Stimulated activated CD4-positive, alpha-beta T cell treated with anti-CD3 and anti-CD28 coated beads, Interleukin-2, amount 100 ng/mL, for 24 hours (primary cell): ENCODE measurements at regions not wholly inside any gene's neighbourhood (a gene's known extent, or its start where the extent isn't known, plus 50 kb on each side); places are given as distances from the start of the nearest gene placed in this dataset.

Experiments
- DNase-seq, 2 donors: peaks; one replicate each; pipeline ENCODE4 v3.0.0-alpha.2; 2020

DNA sequence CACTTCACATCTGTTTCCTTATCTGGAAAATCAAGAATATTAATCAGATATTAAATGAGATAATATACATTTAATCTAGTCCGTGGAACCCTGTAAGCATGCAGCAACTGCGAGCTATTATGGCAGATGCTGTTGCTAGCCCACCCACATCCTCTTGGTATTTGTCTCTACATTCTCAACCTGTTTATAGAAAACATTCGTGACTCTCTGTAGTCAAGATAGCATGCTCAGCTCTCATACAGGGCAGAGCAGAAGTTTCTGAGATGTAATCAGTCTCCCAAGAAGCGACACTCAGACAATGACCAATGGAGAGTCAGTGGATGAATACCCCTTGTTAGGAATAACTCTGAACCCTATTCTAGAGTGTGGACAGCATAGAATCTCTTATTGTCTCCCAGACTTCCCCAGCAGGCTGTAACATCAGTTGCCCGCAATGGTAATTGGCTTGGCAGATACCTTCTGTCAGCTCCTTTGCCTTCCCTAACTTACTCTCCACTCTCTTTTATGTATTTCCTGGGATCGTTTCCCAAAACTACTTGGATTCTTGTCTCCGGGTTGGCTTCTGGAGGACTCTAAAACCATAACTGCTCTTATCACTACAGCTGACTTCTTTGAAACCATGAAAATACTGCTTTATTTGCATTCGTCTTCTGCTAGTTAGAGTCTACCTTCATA is 400.7 kb upstream of the TNP1 start:
- DNase-seq: no peak

DNA sequence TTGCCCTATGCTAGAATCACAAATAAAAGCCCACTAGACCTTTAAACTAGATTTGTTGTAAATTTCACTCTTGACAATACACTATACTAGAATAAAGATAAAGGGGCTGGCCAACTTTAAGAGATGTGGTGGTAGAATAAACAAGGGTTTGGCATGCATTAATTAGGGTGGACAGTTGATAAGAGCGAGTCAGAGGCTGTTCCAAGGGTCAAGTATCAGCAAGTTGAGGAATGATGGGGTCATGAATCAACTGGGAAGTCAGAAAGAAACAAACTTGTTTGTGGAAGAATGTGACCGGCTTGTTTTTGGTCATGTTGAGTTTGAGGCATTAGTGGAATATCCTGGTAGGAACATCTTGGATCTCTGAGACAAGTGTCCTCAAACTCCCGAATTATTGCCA is 398.3 kb upstream of the TNP1 start:
- DNase-seq: no peak

DNA sequence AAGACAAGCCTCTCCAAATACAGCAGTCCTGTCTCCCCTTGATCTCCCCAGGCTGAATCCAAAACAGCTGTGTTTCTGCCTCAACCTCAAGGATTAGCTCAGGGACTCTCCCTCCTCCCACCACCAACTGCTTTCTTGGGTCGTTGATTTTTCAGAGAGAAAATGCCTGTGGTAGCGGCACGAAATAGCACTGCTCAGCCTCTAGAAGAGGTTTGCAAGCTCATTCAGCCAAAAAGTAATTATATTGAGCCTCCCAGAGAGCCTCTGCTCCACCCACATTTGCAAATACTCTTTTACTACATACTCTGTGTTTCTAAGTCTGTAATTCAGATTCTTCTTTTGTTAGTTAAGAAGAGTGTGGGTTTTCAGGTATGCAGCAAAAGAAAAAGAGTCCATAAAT is 396.4 kb upstream of the TNP1 start:
- DNase-seq: no peak

DNA sequence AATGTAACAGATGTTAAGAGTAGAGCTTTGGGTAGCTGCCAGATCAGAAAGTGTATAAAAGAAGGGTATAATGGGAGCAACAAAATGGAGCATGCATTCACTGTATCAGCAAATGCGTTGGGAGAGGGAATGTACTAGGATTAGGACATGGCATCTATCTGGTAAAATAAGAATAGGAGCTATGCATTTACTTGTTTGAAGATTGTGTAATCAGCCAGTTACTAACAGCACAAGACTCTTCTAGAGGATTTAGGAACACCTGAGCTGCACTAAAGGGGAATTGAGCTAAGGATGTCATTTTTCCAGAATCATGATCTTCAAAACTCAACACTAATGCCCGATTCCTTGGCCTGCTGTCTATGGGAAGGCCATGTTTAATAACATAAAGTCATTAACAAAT is 394.2 kb upstream of the TNP1 start:
- DNase-seq: no peak

DNA sequence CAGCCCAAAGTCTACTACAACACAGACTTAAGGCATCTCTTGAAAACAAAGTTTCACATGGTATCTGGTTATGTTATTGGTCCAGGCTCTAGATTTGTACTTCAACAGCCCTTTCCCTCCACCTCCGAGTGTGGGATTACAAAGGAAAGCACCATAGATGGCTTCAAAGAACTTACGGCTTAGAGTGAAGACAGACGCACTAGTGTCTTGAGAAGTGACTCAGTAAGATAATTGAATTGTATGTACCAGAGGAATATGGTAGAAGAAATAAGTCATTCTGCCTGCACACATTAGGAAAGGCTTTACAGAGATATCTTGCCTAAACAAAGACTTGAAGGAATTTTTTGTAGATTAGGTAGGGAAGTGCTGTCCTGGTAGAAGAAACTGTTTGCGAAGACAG is 392.3 kb upstream of the TNP1 start:
- no peak for DNase-seq

DNA sequence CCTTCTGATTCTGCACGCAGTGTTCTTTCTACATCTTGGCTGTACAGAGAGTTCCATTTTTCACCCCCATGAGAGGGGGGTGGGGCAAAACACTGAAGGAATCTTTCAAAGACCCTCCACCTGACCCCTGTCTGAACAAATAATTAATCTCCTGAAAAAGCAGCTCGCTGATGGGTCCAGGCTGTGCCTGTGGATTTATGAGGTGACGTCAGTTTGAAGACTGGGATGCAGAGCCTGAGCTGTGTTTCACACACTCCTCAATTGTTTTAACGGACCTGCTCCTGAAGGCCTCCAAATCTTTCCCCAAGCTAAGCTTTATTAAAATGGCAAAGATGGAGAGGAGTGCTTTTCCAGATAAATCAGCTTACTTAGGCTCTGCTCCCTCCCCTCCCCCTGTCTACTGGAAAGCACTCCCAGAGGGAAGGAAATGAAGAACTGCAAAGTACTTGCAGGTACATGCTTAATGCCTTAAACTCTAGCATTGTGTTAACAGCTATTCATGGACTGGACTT is 390.2 kb upstream of the TNP1 start:
- no peak for DNase-seq

DNA sequence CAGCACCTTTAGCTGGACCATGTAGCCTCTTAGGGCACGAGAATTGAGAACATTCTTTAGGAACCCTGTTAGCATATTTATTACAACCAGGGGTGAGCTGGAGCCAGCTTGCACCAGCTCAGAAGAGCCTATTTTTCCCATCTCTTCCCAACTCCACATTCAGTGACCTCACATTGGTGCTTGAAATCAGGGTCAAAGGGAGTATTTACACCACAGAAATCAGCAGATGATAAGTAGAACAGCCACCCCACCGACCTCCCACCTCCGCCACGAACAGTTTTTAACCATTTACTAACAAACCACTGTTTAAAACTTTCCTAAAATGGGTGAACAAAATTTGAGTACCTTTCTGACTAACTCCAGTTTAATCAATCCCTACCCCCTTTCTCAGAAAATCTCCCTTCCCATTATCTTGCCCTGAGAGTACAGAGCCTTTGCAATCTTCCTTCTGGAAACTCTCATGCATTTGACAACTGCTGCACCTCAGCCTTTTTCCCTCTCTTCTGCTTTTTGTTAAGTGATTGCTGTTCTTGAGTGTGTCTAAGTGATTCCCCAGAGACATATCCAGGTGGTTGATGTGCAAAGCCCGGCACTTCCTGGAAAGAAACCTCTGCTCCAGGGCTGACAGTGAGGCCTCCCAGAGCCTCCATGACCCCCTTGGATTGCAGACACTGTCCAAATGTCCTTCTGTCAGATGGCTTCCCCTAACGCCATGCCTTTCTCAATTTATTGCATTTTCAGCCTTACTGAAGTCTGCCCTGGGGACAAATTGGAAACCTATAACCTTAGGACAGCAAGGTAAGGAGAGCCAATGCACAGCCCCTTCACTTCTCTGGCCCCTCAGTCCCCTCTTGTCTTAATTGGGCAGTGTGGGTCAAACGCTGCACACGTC is 389.5 kb upstream of the TNP1 start:
- no peak for DNase-seq

DNA sequence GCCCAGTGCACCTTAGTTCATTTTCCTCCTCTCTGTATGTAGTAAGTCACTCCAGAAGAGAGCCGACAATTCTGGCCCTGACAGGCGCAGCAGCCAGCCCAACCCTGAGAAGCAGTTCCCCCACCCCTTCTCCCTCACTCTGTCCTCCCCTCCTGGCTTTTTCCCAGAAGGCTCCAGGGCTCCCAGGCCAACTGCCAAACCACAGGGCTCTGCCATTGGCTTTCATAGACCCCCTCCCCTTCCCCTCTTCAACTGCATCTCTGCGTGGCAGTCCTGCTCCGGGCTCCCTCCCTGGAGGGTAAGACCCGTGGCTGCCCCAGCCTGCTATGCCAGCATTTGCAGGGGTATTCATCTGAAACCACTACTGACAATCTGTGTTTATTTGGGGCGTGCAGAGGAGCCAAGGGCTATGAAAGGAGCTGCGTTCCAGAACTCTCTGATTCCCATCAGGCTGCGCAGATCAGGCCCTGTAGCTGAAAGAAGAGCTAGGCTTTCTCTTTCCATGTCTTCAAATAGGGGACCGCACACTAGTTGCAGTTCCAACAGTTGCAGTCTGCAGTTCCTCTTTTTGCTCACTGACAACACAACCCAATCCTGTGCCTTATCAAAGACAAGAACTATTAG is 388.6 kb upstream of the TNP1 start:
- DNase-seq: no peak

DNA sequence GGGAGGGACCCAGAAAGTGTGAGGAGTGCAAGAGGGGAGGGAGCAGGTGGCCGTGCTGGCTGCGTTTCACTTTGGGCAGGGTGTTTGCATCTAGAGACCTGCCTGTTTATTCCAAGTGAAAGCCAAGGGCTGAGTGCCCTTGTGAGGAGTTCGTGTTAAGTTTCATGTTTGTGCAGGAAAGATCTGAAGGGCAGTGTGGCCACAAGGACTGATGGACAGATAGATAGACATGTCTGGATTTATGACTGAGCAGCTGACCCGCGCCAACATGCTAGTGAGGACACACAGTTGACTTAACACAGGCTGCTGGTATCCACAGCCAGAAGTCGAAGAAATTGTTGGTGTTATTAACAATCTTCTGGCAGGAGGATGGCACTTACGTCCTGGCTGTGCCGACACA is 387.6 kb upstream of the TNP1 start:
- DNase-seq: no peak

DNA sequence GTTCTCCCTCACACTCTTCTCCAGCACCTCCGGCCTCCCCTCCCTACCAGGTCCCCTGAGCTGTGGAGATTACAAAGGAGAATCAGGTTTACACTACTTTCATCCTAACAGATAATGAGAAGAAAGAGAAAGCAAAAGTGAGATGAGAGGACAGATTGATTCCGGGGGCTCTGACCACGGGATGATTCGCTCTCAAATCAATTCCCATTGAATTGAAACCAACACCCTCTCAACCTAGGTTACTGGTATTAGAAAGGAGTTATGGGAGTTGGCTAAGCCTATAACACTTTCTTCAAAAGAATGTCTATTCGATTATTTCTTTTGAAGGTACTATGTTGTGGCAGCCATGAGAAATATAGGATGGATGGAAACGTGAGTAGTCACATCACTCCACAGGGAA is 386.2 kb upstream of the TNP1 start:
- DNase-seq: no peak

DNA sequence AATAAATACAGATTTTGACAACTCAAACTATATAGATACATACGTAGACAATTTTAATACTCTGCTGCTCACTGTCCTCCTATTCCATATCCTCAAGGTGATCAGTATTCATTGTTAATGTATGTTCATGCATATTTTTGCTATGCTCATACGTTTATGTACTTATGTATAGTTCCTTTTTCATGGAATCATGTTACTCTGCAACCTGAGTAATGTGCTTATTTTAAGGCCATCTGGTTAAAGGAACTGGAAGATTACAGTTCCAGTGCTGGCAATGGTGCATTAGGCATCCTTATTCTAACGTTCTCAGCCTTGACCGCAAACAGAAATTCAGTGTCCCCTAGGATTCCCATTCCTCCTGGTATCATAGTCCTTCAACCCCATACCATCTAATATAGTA is 385.0 kb upstream of the TNP1 start:
- no peak for DNase-seq

DNA sequence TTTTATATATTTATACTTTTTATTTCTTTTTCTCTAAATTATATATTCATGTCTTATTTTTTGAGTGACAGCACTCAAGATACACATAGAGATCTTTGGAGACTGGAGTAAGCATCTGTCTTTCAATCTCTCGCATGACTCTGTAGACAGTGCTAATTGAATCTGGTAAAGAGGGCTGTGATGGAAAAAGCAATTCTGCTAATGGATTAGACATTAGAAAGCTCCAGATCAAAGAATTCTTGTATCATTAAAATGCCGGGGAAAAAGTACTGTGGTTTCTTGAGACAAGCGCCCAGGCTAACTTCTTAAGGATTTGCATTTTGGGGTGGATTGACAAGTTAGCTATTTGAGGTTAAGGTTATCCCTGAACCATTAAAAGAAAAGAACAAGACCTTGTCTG is 383.1 kb upstream of the TNP1 start:
- DNase-seq: no peak

DNA sequence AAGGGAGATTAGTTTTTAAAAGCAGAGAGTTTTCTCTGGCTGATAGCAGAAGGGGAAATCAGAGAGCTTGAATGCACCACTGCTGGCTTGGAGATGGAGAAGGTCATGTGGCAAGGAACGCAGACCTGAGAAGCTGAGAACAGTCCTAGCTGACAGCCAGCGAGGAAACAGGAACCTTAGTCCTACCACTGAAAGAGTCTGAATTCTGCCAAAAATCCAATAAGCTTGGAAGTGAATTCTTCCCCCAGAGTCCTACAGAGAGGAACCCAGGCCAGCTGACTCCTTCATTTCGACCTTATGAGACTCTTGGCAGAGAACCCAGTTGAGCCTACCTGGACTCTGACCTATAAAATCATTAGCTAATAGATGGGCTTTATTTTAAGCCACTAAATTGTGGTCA is 371.9 kb upstream of the TNP1 start:
- no peak for DNase-seq

DNA sequence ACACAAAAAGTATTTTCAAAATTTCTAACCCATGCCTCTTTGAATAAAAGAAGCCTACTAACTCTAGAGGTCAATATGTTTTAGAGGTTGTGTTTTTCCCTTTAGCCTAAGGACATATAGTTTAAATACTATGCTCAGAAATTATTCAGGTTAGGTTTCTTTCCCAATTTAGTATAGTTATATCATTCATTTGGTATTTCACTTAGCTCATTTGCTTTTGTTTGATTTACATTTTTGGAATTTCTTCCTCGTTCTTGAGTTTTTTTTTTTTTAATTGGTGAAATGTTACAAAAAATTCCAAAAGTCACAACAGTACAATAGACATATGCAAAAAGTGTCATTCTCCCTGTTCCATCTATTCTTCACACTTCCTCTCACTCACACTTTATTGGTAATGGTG is 371.3 kb upstream of the TNP1 start:
- DNase-seq: no peak

DNA sequence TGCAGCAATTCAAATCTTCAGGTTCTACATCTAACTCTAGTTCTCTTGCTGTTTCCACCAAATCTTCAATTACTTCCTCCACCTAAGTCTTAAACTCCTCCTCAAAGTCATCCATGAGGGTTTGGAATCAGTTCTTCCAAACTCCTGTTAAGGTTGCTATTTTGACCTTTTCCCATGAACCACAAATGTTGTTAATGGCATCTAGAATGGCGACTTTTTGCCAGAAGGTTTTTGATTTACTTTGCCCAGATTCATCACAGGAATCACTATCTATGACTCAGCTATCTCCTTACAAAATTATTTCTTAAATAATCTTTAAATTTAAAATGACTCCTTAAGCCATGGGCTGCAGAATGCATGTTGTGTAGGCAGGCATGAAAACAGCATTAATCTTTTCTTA is 368.9 kb upstream of the TNP1 start:
- DNase-seq: no peak

DNA sequence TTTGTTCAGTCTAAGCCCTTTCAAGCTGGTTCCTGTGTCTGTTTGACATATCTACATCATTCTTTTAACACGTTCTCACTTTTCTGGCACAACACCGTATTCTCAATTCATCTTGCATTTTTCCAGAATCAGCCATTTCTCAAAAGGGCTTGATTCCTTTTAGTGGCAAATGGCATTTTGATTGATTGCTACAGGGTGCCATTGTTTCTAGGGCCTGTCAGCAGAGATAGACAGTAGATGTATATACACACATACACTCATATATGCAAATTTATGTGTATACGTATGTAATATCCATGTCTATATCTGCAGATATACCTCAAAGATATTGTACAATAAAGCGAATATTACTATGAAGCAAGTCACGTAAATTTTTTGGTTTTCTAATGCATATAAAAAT is 367.9 kb upstream of the TNP1 start:
- no peak for DNase-seq

DNA sequence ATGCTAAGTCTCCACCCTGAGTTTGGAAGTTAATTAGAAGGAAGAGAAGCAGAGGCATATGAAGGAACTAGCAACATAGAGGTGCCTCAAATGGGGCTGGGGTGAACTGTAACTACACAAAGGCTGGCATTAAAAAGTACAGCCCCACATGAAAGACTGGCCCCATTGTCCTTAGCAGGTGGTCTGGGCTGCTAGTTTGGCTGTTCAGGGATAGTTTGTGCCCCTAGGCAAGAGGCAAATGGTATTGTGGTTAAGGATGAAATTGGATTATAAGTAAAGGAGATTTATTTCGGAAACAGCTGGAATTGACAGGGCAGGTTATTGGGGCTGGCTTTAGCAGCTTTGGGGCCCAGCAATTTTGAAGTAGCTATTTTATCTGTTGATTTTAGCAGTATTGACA is 365.7 kb upstream of the TNP1 start:
- no peak for DNase-seq

DNA sequence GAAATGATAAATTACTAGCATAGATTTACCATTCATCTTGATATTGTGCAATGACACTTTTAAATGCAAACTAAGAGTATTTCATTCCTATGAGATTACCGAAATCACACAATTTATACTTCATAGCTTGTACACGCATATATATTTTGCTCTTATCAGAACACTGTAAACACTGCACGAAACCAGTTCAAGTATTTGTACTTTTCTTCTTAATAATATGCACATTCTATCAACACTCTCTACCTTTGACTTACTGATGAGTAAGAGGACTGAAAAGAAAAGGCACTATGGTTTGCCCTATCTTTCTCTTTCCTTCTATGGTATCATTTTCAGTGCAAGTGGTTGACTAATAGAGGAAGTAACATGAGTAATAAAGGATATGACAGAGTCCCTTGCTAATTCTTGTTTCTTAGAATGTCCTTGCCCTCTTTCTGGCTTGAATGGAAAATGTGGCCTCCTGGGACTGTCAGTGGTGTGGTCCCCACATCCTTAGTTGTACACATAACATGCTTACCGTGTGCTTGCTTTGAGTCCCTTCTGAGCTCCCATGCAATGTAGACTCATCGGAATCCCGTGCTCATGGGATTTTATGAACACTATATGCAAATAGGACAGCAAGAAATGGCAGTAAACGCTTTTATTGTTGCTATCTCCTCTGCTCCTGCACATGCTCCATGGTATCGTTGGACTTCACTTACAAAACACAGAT is 363.5 kb upstream of the TNP1 start:
- DNase-seq: peak; percentile 36 to 42

DNA sequence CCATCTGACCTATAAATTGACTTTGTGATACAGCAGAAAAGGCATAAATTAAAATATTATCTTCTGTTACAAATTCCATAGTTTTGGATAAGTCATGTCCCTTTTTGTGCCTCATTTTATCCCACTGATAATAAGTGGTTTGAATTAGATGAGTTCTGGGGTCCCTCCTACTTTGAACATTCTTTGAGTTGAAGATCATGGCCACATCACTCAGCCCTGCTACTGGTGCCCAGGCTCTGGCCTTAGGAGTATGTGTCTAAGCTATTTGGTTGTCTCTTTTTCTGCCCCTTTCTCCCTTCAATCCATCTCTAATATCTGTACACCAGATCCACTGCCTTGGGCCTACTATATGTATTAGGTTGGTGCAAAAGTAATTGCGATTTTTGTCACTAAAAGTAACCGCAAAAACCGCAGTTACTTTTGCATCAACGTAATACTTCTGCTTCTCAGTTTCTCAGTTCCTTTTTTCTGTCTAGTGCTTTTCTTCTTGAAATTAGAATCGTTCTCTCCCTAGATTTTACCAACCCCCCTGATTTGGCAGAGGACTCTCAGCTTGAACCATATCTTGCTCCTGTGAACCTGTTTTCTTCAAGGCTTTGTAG is 362.5 kb upstream of the TNP1 start:
- no peak for DNase-seq

DNA sequence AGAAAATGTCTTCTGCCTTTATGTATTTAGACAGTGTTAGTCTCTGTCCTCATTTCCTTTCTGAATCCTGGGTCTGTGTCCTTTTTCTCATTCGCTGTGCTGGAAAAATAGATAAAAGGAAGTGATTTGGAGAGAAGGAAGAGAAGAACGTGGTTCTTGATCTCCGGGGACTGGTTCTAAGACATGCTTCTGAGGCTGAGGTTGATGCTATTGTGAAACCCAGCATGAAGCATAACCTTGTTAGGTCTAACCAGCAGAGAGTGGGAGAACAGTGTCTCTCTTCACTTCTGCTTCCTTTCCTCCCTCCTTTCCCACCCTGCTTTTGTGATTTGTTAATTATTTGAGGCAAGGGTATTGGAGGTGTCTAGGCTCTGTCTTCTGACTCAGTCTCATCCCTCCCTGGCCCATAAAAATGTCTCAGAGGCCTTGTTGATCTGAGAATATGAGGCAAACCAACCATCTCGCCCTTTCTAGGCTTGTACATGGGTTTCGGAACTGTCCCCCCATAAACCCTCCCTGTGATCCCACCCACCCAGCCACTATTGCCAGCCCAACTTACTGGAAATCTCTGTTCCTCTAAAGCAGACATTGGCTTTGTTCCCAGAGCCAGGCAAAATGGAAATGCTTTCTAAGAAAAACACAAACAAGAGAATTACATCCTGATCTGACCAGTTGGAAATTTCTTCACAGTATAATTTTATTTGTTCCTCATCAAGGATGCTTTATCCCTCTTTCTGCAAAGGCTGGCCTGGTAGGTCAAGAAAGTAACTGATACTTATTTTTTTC is 360.6 kb upstream of the TNP1 start:
- DNase-seq: no peak

DNA sequence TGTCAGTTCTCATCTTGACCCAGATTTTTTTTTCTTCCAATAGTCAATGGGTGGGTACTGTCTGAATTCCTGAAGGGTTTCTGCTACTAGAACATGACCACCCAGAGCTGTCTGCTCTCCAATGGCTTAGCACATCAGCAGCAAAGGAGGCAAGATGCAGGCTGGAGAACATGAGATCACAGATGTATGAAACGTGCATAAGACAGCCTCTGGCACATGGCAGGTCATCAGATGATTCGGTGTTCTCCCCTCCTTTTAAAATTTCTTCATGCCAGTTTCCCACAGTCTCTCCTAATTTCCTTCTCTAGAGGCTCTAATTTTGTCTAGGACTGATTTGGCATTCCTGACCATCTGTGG is 359.3 kb upstream of the TNP1 start:
- DNase-seq: no peak
